Hepatocyte (in vitro differentiated cells): ENCODE measurements at regions not wholly inside any gene's neighbourhood (a gene's known extent, or its start where the extent isn't known, plus 50 kb on each side); places are given as distances from the start of the nearest gene placed in this dataset.
"Not testable (repeated sequence)": the region's sequence is repeated elsewhere in the genome, so short reads cannot be mapped to it uniquely, and the experiment has no call there.

Experiments
- DNase-seq: peaks from one replicate; pipeline ENCODE4 v3.0.0-alpha.2; 2016; ENCODE audit warnings: low spot score
- H2AFZ ChIP-seq: fragments of 200-600 bp; sonication (generic); 2 replicates; pipeline ENCODE4 v1.6.0; 2016; ENCODE audit warnings: antibody characterized with exemption, mild to moderate bottlenecking
- H3K27ac ChIP-seq: fragments of 200-600 bp; sonication (generic); 2 replicates; pipeline ENCODE4 v1.5.1; 2016; ENCODE audit warnings: mild to moderate bottlenecking
- H3K27me3 ChIP-seq: fragments of 200-600 bp; sonication (generic); 2 replicates; pipeline ENCODE4 v1.6.1; 2016
- H3K36me3 ChIP-seq: fragments of 200-600 bp; sonication (generic); replicated peaks from 2 replicates; pipeline ENCODE4 v1.5.1; 2016; ENCODE audit warnings: low read depth; ENCODE audit not compliant: insufficient read depth
- H3K4me1 ChIP-seq: fragments of 200-600 bp; sonication (generic); 2 replicates; pipeline ENCODE4 v1.5.1; 2016; ENCODE audit warnings: mild to moderate bottlenecking, moderate library complexity; ENCODE audit not compliant: insufficient read depth
- H3K4me2 ChIP-seq: fragments of 200-600 bp; sonication (generic); 2 replicates; pipeline ENCODE4 v1.6.0; 2016
- H3K4me3 ChIP-seq: fragments of 200-600 bp; sonication (generic); 2 replicates; pipeline ENCODE4 v1.5.1; 2016; ENCODE audit warnings: mild to moderate bottlenecking
- H3K79me2 ChIP-seq: fragments of 200-600 bp; sonication (generic); 2 replicates; pipeline ENCODE4 v1.6.0; 2017; ENCODE audit warnings: mild to moderate bottlenecking
- H3K9me2 ChIP-seq: fragments of 200-600 bp; sonication (generic); replicated peaks from 2 replicates; pipeline ENCODE4 v1.6.0; 2017; ENCODE audit warnings: mild to moderate bottlenecking; ENCODE audit not compliant: insufficient read depth
- H3K9me3 ChIP-seq: fragments of 200-600 bp; sonication (generic); 2 replicates; pipeline ENCODE4 v1.5.1; 2016; ENCODE audit warnings: low read depth, mild to moderate bottlenecking
- H4K20me1 ChIP-seq: fragments of 200-600 bp; sonication (generic); 2 replicates; pipeline ENCODE4 v1.6.0; 2016; ENCODE audit warnings: mild to moderate bottlenecking; ENCODE audit not compliant: insufficient read depth, poor library complexity, severe bottlenecking
- CTCF ChIP-seq: fragments of 200-600 bp; sonication (generic); IDR thresholded peaks from 2 replicates; pipeline ENCODE4 v1.5.1; 2016; ENCODE audit warnings: antibody characterized with exemption, mild to moderate bottlenecking; ENCODE audit not compliant: poor library complexity
- EZH2 ChIP-seq: fragments of 200-600 bp; sonication (generic); IDR thresholded peaks from 2 replicates; pipeline ENCODE4 v1.6.1; 2016; ENCODE audit warnings: antibody characterized with exemption, mild to moderate bottlenecking, borderline replicate concordance
- EZH2phosphoT487 ChIP-seq: fragments of 200-600 bp; sonication (generic); IDR thresholded peaks from one replicate; pipeline ENCODE4 v1.6.1; 2018; ENCODE audit warnings: antibody characterized with exemption, mild to moderate bottlenecking, low read depth, moderate library complexity; ENCODE audit not compliant: unreplicated experiment, severe bottlenecking
- WGBS: methylation state at CpG from one replicate; pipeline ENCODE4 v1.1.6; 2016; ENCODE audit warnings: low lambda C conversion rate; ENCODE audit errors: missing lambda C conversion rate; 5-methylcytosine and 5-hydroxymethylcytosine counted together

GRCh38 chr9:40935336-40935735 is 193.1 kb downstream of the FOXD4L6 start:
- no peak for DNase-seq
- Histone ChIP-seq H4K20me1 (no peaks in the 10 kb centered on the region), H3K36me3 (no peaks in the 10 kb centered on the region), H3K27ac (no peak overlapping the region), H3K9me3 (peaks cover 3% of the 10 kb centered on the region), H2AFZ (no peak overlapping the region), H3K27me3 (no peaks in the 10 kb centered on the region), H3K79me2 (no peaks in the 10 kb centered on the region), H3K4me1 (no peaks in the 10 kb centered on the region), H3K4me3 (no peak overlapping the region), H3K9me2 (no peaks in the 10 kb centered on the region), H3K4me2 (no peak overlapping the region)
- TF ChIP-seq EZH2: no peak
- no peak for TF ChIP-seq CTCF
- no peak for TF ChIP-seq EZH2phosphoT487
- WGBS: 70% methylated on average over 7 of the region's 7 CpGs

GRCh38 chr9:40934480-40934879 is 194.0 kb downstream of the FOXD4L6 start:
- not testable (repeated sequence) for H3K36me3 ChIP-seq, H3K4me1 ChIP-seq, DNase-seq, H3K9me2 ChIP-seq, H3K4me3 ChIP-seq, H3K27me3 ChIP-seq, H4K20me1 ChIP-seq, H2AFZ ChIP-seq, H3K9me3 ChIP-seq, H3K4me2 ChIP-seq, H3K27ac ChIP-seq, H3K79me2 ChIP-seq
- 86% methylated on average over 3 of the region's 3 CpGs for WGBS

GRCh38 chr9:40930426-40930825 is 198.1 kb downstream of the FOXD4L6 start:
- H3K9me3 ChIP-seq: peaks cover 36% of the 10 kb centered on the region
- H3K4me3 ChIP-seq, H3K79me2 ChIP-seq, H3K27ac ChIP-seq, H4K20me1 ChIP-seq, H2AFZ ChIP-seq, H3K27me3 ChIP-seq, H3K4me1 ChIP-seq, H3K4me2 ChIP-seq, H3K36me3 ChIP-seq, H3K9me2 ChIP-seq, DNase-seq: not testable (repeated sequence)
- WGBS: 77% methylated on average over 4 of the region's 4 CpGs

- H3K27me3 ChIP-seq, H4K20me1 ChIP-seq, H3K9me2 ChIP-seq, H3K4me3 ChIP-seq, H3K36me3 ChIP-seq, H3K79me2 ChIP-seq, H3K4me2 ChIP-seq, H3K4me1 ChIP-seq, H3K27ac ChIP-seq, H2AFZ ChIP-seq, DNase-seq: not testable (repeated sequence)
- WGBS: 70% methylated on average over 6 of the region's 6 CpGs
- peaks cover 44% of the 10 kb centered on the region for H3K9me3 ChIP-seq
These were observed 199.0 kb downstream of the FOXD4L6 start for GRCh38 chr9:40929488-40929845.

GRCh38 chr9:40928803-40929487 is 199.5 kb downstream of the FOXD4L6 start:
- H3K4me2 ChIP-seq: no peak overlapping the region
- no peaks in the 10 kb centered on the region for H3K36me3 ChIP-seq
- TF ChIP-seq EZH2 (no peak), CTCF (no peak), EZH2phosphoT487 (no peak)
- no peaks in the 10 kb centered on the region for H3K79me2 ChIP-seq
- no peak for DNase-seq
- no peaks in the 10 kb centered on the region for H3K27me3 ChIP-seq
- H3K4me1 ChIP-seq: no peaks in the 10 kb centered on the region
- H3K9me3 ChIP-seq: peaks cover 48% of the 10 kb centered on the region
- no peak overlapping the region for H3K4me3 ChIP-seq
- H3K27ac ChIP-seq: no peak overlapping the region
- H4K20me1 ChIP-seq: no peaks in the 10 kb centered on the region
- no peak overlapping the region for H2AFZ ChIP-seq
- 67% methylated on average over 15 of the region's 15 CpGs for WGBS
- no peaks in the 10 kb centered on the region for H3K9me2 ChIP-seq
